ENCODE measurements at regions not wholly inside any gene's neighbourhood (a gene's known extent, or its start where the extent isn't known, plus 50 kb on each side); places are given as distances from the start of the nearest gene placed in this dataset.

DNA sequence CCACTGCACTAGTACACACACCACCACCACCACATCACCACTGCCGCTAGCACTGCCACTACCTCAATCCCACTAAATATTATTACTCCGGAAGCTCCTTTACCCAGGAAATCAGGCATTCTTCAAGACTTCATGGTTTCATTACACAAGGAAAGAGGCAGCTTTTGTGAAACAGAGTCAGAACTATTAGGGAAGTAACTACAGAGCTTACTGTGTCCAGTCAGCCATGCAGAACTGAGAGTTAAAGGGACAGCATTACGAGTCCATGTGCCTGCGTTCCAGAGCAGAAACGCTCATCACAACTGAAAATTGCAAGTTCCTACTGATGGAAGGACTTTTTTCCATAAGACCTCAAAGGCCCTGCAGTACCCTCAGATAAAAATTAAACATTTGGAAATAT, 103.2 kb upstream of the FRG1 start:
- no peak for TF ChIP-seq CTCF (IDR thresholded peaks at IDR 0.05; ENCODE audit: low read length)
- no peak for TF ChIP-seq EZH2 (optimal IDR thresholded peaks at IDR 0.05; ENCODE audit: low read depth, low read length)
- TF ChIP-seq EZH2phosphoT487 (IDR thresholded peaks at IDR 0.05; ENCODE audit: low read length), result no peak
